ENCODE measurements at regions not wholly inside any gene's neighbourhood (a gene's known extent, or its start where the extent isn't known, plus 50 kb on each side); places are given as distances from the start of the nearest gene placed in this dataset.

DNA sequence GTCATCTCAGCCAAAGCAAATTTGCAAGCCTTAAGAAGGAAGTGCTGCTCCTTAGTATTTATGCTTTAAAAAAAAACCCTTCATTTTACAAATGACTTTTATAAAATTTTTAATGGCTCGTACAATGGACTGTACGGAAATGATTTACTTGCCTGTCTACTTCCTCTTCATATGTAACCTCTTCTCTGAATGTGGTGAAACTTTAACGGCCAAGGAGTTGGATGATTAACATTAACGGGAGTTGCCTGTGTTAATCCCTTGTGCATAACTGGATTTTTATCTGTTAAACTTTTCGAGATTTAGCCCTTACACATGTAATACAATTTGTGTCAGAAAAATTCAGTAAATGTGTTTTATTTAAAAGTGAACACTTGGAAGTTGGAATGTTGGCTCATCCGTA, 429.4 kb downstream of the TBC1D4 start:
- ChIA-PET SMC1A (ENCODE audit: uncharacterized antibody, unreplicated experiment) (no interaction called here), CTCF (no interaction called here), RAD21 (ENCODE audit: unreplicated experiment) (no interaction called here), POLR2A (no interaction called here)
- Histone ChIP-seq H3K4me2 (ENCODE audit: control insufficient read depth, insufficient read depth) (no peak overlapping the region), H3K27ac (ENCODE audit: control insufficient read depth, insufficient read depth) (no peak overlapping the region), H3K9ac (ENCODE audit: control insufficient read depth, insufficient read depth, low read length) (no peak overlapping the region), H2AFZ (ENCODE audit: control insufficient read depth, low read depth, low read length) (no peak overlapping the region), H3K79me2 (ENCODE audit: control insufficient read depth, insufficient read depth, low read length) (no peaks in the 10 kb centered on the region), H3K4me3 (no peak overlapping the region), H3K9me3 (replicated peaks; ENCODE audit: control insufficient read depth, insufficient read depth, low read length) (no peaks in the 10 kb centered on the region), H3K27me3 (replicated peaks in 1 of 2; ENCODE audit: control insufficient read depth in 2 of 2, insufficient read depth in 2 of 2, low read length in 1 of 2) (peaks cover 0 to 2% of the 10 kb centered on the region in 2 experiments; a peak in 1 of 4 replicates), H3K4me1 (ENCODE audit: control insufficient read depth, insufficient read depth, low read length) (no peaks in the 10 kb centered on the region), H4K20me1 (ENCODE audit: control insufficient read depth, insufficient read depth) (no peaks in the 10 kb centered on the region), H3K36me3 (ENCODE audit: control insufficient read depth in 2 of 2, insufficient read depth in 2 of 2, low read length in 1 of 2) (no peaks in the 10 kb centered on the region)
- DNase-seq (ENCODE audit: low read depth, low spot score), result no peak
- no peak for ATAC-seq
- intact Hi-C loops (cut with micrococcal nuclease; ENCODE audit: unreplicated experiment), result no loop called here
- no peak for FAIRE-seq
- in situ Hi-C loops (cut with MboI), result no loop called here
- BruUV-seq (replicated peaks), result no TSS peak
- 31% methylated on average over 6 of the region's 6 CpGs for WGBS (ENCODE audit: insufficient coverage, insufficient replicate concordance, low lambda C conversion rate, missing lambda C conversion rate)
- no peak for TF ChIP-seq TCF3 (IDR thresholded peaks at IDR 0.05; ENCODE audit: borderline replicate concordance, insufficient read depth, low read depth, low read length)
- TF ChIP-seq RCOR1 (conservative IDR thresholded peaks at IDR 0.05; ENCODE audit: low read depth, low read length), result no peak
- TF ChIP-seq, protein P1, sequence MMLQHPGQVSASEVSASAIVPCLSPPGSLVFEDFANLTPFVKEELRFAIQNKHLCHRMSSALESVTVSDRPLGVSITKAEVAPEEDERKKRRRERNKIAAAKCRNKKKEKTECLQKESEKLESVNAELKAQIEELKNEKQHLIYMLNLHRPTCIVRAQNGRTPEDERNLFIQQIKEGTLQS (IDR thresholded peaks at IDR 0.05; ENCODE audit: borderline replicate concordance, extremely low read depth, low read depth, low read length), result no peak
- TF ChIP-seq, protein P2, sequence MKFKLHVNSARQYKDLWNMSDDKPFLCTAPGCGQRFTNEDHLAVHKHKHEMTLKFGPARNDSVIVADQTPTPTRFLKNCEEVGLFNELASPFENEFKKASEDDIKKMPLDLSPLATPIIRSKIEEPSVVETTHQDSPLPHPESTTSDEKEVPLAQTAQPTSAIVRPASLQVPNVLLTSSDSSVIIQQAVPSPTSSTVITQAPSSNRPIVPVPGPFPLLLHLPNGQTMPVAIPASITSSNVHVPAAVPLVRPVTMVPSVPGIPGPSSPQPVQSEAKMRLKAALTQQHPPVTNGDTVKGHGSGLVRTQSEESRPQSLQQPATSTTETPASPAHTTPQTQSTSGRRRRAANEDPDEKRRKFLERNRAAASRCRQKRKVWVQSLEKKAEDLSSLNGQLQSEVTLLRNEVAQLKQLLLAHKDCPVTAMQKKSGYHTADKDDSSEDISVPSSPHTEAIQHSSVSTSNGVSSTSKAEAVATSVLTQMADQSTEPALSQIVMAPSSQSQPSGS (IDR thresholded peaks at IDR 0.05; ENCODE audit: low read length), result no peak
- no peak for TF ChIP-seq TAF1 (IDR thresholded peaks at IDR 0.05; ENCODE audit: borderline replicate concordance, low read depth, low read length)
- no peak for TF ChIP-seq YY1 (IDR thresholded peaks at IDR 0.05; ENCODE audit: low read depth, low read length)
- TF ChIP-seq ZBTB11 (CRISPR knock-in tag; IDR thresholded peaks at IDR 0.05), result no peak
- TF ChIP-seq MYC (IDR thresholded peaks at IDR 0.05; ENCODE audit: insufficient read depth, insufficient read length, insufficient replicate concordance, low read length, severe bottlenecking), result no peak
- TF ChIP-seq SUZ12 (IDR thresholded peaks at IDR 0.05; ENCODE audit: unreplicated experiment), result no peak
